Glomerular endothelial cell (primary cell): ENCODE measurements at regions not wholly inside any gene's neighbourhood (a gene's known extent, or its start where the extent isn't known, plus 50 kb on each side); places are given as distances from the start of the nearest gene placed in this dataset.
"Not testable (repeated sequence)": the region's sequence is repeated elsewhere in the genome, so short reads cannot be mapped to it uniquely, and the experiment has no call there.

ENCODE experiments used
- DNase-seq: peaks from one replicate; pipeline ENCODE4 v3.0.0-alpha.2; 2011; ENCODE audit warnings: low read depth, low spot score; ENCODE audit errors: extremely low read depth

DNA sequence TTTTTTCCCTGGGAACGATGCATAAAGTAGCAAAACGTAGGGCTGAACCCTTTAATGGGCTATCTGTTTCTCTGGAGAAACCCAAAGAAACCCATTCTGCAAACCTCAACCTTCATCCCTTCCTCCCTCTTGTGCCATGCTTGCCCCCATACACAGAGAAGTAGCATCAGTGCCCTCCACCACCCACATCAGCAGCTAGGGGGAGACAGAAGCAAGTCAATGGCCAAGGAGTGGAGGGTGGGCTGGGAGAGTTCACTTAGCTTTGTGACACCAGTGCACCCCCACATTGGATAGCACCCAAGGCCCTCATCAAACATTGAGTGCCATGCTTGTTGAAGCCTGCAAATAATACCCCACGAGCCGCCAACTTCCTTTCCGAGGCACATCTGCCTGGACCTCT is 282.4 kb downstream of the ABCC12 start:
- DNase-seq = no peak

DNA sequence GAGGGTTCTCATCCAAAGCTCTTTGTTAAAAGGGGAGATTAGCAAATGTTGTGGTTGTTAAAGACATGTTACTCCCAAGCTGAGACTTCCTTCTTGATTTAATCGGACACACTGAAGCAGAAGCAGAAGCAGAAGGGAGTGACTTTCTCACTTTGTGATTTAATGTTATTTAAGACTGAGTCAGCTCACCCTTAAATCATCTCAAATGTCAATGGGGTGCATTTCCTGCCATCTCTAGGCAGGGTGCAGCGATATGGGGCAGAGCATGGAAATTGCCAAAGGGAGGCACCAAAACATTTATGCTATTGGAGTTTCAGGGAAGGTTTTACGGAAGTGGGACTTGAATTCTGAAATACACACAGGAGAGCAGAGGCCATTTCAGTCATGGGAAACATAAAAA is 283.6 kb downstream of the ABCC12 start:
- DNase-seq = no peak

DNA sequence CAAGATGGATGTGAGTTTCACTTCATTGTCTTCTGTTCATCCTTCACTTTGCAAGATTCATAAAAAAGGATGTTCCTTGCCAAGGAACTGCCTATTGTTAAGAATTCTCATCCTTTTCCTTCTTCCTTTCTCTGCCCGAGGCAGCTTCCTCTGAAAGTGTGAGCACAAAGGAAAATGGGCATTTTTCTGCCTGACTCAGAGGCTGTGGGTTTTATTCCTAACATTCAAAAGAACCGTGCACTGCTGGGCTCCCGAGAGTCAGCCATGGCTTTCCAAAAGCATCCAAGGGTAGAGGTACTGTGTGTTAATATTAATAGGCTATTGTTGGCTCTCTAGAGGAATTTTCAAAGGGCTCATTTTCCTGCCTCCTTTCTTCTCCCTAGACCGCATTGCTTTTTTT is 289.4 kb downstream of the ABCC12 start:
- no peak for DNase-seq

DNA sequence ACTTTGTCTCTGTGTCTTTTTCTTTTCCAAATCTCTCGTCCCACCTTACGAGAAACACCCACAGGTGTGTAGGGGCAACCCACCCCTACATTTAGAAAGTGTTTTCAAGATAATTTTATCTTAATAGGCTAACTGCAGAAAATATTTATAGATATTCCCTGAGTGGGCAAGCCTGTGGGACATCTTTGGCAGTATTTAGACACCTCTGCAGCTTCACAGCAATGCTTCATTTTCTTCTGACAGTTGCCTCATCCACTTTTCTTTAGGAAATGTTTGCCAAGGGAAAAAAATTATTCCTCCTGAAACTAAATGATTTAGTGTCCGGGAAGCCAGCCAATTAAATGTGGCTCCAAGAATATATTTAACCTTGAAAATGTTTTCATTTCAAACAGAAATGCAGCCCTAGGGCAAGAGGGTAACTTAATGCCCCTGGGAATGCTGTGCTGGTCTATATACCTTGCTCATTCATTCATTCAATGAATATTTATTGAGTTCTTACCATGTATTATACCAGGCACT is 290.4 kb downstream of the ABCC12 start:
- no peak for DNase-seq

DNA sequence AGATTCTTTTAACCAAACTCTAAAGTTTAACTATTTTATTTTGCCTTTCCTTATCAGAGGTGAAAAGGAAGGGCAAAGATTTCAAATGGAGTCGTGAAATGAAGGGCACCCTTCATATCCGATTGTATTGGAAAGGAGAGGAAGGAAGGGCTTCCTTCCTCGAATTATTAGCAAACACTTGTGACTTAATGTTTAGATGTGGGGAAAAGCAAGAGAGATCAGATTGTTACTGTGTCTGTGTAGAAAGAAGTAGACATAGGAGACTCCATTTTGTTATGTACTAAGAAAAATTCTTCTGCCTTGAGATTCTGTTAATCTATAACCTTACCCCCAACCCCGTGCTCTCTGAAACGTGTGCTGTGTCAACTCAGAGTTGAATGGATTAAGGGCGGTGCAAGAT is 291.5 kb downstream of the ABCC12 start:
- not testable (repeated sequence) for DNase-seq

DNA sequence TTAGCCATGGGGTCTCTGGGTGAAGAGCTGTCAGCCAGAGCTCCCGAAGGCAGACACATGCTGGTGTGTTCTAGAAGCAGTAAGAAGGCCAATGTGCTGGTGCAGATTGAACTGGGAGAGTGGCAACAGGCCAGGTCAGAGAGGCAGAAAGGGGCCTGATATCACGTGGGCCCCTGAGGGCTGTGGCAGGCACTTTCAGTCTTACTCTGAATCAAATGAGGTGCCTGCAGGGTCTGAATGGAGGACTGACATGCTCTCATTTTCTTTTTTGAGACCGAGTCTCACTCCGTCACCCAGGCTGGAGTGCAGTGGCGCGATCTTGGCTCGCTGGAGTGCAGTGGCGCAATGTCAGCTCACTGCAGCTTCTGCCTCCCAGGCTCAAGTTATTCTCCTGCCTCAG is 293.8 kb downstream of the ABCC12 start:
- DNase-seq = no peak

DNA sequence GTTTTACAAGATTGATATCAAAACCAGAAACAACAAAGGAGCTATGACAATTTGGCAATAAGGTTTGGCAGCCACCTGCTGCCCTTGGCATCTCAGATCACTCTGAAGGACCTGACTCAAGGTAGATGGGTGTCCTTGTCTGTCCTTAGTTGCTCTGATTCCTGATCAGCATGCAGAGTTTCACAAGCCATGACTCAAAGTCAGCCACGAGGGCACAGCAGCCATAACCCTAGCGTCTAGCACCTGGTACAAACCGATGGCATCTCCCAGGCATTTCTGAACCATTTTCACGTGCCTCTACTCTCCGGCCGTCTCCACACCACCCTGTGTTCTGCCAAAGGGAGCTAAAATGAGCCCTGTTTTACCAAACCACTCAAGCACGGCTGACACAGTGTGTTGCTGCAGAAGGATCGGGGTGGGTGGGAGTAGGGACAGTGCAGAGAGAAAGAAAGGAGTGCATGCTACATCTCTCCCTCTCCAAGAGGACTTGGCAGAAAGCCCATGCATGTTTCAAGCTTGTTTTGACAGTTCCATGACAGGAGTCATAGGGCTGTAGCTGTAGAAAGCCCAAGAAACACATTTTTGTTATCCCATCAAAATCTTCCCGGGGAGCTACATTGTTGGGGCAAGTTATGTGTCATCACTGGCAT is 297.3 kb downstream of the ABCC12 start:
- no peak for DNase-seq

DNA sequence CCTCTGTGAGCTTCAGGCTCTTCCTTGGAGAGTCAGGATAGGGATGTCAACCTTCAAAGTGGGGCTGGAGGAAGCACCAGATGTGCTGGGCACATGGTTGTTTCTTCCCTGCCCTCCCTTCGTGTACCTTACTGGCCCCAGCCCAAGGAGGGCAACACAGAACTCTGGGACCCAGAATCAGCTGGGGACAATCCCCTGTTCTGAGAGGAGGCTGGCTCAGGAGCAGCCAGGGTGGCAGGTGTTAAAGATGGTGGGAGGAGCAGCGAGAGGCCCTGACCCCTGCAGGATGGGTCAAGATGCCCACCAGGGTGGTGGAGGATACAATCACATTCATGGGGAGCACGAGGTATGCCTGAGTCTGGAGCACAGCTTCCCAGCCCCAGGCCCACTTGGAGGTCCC is 300.4 kb downstream of the ABCC12 start:
- no peak for DNase-seq

DNA sequence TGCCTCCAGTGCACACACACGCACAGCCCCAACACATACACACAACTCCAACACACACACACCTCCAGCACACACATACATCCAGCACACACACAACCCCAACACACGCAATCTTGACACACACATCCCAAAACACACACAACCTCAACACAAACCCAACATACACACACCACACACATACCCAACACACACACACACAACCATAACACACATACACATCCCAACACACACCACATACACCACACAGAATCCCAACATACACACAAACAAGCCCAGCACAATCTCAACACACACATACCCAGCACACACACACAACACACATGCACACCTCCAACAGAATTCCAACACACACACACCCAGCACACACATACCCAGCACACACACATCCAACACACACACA is 301.1 kb downstream of the ABCC12 start:
- no peak for DNase-seq

DNA sequence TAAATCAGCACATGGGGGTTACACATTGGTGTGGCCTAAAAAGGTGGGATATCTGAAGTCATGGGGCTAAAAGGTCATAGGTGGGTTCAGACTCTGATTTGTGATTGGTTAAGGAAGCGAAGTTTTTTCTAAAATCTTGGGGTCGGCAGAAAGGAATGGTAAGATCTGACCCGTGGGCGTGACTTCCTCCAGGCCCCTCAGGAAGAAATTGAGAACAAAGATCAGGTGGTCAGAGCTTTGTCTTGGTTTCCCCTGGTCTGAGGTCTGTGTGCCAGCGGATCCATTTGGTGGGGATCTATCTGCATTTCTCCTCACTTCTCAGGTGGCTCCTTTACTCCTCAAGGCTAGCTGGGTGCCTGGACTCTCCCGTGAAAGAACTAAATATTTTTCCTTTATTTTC is 302.8 kb downstream of the ABCC12 start:
- DNase-seq = no peak

DNA sequence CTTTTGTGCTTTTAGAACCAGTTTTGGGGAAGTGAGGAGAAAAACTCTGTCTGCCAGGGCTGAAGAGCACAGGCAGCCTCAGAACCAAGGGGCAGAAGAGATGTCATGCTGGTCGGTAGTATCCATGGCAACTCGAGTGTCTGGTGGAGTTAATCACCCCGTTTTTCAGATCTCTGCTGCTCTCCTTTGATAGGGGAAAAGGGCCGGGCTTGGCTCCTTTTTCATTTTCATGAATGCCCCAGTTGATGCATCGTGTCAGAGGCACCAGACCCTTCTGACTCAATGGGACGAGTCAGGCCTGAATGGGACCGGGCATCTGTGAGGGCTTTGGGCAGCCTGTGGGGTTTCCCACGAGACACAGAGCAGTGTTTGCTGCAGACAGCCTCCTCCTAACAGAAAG is 304.6 kb downstream of the ABCC12 start:
- DNase-seq = no peak

DNA sequence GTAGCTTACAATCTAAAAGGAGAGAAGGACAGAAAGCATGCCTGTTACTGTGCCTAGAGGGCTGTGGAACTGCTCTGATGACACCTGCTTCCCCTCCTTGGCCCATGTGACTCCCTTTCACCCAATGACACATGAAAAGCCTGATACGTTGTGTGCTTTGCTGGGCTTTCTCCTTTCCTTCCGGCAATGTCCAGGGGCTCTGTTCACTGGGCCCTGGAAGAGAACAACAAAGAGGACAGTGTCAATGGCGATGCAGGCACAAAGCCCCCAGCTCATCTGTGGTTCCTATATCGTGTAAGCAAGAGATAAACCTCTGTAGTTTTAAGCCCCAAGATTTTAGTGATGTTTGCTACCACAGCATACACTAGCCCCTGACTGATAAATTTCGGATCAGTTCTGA is 306.1 kb downstream of the ABCC12 start:
- DNase-seq = no peak

DNA sequence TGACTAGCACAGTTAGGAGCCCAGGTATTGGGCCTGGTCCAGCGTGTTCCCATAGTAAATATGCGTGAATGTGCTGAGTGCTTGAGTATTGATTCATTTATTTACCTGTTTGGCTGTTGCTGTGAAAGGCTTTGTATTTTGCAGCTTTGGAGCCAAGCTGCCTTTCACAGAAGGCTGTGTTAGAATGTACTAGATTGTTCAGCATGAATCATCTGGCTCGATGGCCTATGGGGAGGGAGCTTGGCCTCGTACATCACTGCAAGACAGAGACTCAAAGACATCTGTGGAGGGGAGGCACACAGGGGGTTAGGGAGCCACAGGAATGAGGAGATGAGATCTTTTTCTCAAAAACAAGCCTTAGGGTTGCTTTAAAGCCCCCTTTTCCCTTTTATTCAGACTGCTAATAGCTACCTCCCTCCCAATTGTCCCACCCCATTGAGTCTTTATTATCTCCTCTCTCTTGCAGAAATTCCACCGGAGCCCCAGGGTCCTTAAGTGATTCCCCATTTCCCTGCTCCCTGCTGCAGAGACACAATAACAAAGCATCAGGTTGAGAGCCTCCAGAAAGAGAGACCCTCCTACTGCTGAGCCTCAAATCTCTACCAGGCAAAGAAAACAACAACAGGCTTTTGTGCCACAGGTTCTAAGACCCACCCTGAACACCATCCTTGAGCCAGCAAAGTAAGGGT is 307.2 kb downstream of the ABCC12 start:
- no peak for DNase-seq

DNA sequence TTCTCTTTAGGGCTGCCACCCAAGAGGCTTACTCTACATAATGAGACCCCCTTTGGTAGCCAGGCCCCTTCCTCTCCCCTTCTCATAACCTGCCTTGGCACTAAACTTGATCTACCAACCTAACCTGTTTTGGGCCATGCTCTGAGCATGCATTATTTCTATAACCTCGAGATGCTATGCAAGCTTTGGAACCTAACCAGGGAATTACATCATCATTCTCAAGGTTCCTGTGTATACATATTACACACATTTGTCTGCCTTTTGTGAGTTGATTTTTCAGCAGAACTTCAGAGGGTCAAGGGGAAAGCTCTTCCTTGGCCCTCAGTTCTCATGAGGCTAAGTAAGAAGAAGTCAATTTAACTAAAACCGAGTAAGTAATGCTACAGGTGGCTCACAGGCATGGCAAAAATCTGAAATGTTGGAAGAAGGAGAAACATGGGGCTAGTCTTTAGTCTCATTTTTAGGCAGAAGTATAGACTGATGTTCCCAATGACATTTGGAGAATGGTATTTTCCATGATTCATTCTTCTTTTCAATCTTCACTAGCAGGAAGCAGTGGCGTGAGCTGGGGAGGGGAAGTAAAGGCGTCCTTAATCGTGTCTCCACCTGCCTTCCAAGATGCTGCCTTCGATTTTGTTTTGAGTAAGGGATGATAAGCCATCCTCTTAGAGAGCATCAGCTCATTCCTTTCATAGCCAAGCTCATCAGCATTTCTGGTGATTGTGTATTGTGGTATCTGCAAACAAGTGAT is 308.4 kb downstream of the ABCC12 start:
- DNase-seq = no peak

DNA sequence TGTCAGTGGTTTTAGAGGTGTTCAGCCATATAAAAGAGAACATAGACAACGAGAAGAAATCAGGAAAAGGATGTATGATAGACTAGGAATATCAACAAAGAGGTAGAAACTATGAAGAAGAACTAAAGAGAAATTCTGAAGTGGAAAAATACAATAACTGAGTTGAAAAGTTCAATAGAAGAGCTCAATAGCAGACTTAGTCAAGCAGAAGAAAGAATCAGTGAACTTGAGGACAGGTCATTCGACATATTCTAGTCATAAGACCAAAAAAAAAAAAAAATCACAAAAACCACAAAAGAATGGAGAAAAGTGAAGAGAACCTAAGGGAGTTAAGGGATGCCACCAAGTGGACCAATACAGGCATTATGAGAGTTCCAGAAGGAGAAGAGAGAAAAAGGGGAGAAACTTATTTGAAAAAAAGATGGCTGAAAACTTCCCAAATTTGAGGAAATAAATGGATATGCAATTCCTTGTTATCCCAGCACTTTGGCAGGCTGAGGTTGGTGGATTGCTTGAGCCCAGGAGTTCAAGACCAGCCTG is 321.2 kb downstream of the ABCC12 start:
- no peak for DNase-seq

DNA sequence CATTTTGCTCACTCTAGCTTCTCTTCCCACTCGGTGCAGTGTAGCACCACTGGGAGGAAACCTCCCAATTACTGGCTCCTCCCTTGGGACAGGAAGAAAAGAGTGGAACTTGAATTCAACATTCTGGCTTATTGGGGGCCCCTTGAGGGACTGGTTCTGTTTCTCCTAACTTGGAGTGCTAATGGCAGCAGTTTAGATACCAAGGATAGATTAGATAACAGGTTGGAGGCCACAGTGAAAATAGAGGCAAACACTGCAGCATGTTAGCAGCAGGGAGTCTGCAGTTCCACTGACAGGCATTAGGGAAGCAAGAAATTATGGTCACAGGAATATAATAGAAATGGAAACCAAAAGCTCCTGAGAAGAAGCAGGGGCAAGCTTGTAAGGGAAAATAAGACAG is 322.0 kb downstream of the ABCC12 start:
- DNase-seq = no peak

DNA sequence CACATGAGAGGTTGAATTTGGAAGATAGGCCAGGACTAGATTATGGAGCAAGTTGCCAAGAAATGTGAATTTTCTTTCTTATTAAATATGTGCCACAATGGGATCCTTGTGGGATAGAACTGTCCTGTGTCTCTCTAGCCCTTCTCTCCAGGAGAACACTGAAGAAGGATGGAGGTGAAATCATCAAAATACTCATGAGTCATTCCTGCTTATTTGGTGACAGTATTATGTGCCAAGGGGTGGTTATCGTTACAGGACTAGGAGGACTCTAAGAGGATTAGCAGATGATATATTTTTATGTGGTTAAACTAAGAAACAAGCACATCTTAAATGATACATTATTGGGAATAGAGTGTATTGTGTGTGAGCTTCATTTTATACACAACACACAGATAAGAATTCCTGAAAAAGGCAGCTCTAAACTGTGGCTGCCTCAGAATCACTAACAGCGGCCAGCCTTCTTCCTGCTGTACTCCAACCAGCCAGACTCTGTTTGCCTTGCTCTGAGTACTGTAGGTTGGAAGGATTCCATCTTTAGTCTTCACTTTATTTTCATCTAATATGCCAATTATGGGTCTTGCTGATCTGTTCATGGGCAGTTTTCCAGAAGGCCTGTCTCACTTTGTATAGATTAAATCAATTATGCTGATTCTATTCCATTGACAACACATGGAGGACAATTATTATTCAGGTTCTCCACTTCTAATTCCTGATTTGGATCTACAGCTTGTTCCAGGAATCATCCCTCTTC is 325.8 kb downstream of the ABCC12 start:
- no peak for DNase-seq

DNA sequence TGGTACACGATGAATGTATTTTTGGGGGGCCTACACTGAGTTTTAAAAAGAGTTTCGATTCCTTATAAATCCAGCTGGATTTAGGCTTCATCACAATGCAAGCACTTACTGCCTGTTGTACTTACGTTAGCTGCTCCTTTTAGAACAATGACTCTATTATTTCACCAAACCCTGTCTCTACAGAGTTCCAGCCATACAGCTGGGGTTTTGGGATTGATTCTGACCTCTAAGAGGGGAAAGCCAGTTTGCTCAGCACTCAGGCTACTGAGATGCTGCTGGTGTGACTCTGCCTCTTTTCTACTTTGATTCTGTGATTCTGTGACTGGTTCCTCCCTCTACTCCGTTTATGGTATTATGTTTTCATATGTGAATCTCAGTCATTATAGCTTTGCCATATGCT is 329.7 kb downstream of the ABCC12 start:
- DNase-seq = no peak

DNA sequence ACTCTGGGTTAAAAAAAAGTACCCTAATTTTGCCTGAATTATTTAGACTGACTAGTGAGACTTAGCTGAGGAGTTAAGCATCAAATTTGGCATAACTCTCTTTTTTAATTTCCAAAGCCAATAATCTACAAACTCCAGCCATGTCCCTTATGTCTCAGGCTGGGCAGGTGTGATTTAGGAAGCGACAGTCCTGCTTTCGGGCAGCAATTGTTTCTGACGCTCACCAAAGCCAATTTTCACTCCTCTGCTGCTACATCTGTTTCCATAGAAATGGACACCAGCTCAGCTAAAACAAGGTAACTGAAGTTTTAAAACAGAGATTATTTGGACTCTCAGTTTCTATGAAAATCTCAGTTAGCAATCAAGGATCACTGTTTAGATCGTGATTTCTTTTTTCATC is 338.7 kb downstream of the ABCC12 start:
- no peak for DNase-seq

DNA sequence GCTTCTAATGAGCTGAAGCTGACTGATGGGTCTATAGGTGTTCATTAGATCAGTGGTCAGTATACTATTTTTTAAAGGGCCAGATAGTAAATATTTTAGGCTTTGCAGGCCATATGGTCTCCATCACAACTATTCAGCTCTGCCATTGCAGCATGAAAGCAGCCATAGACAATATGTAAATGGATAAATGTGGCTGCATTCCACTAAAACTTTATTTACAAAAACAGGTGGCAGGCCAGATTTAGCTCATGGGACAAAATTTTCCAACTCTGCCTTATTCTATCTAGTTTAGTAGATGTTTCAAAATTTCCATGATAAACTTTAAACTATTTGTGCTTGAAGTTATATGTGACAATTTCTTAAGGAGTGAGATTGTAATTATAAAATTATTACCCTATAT is 339.3 kb downstream of the ABCC12 start:
- DNase-seq = no peak

DNA sequence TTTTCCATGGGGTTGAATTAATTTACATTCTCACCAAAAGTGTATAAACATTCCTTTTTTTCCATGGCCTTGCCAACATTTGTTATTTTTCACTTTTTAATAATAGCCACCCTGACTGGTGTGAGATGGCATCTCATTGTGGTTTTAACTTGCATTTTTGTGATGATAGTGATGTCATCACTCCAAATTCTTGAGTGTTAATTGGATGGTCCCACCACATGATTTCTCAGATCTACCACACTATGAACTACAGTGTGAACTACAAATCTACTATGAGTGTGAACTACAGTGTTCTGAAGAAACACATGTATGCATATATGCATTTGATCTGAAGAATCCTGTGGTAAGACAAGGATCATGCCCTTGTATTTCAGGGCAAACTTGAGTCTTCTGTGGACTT is 340.1 kb downstream of the ABCC12 start:
- DNase-seq = no peak
